Tibial artery (tissue), 4 donors: ENCODE measurements at regions not wholly inside any gene's neighbourhood (a gene's known extent, or its start where the extent isn't known, plus 50 kb on each side); places are given as distances from the start of the nearest gene placed in this dataset.
"Not testable (repeated sequence)": the region's sequence is repeated elsewhere in the genome, so short reads cannot be mapped to it uniquely, and the experiment has no call there.

Source experiments
- DNase-seq, 2 donors: peaks; one replicate each; pipeline ENCODE4 v3.0.0-alpha.2; 2019
- H3K27ac ChIP-seq, 2 donors: fragments of 200-600 bp; sonication (generic) in 1 of 2; 1 replicate in 1 of 2; 2 replicates in 1 of 2; pipeline ENCODE4 v1.5.1; 2018 to 2019; ENCODE audit warnings: mild to moderate bottlenecking in 1 of 2
- H3K27me3 ChIP-seq, 2 donors: fragments of 200-600 bp; sonication (generic) in 1 of 2; one replicate each; pipeline versions ENCODE4 v1.5.1 to v1.6.0; 2016 to 2019
- H3K36me3 ChIP-seq, 3 donors: fragments of 200-600 bp; sonication (generic) in 2 of 3; one replicate each; pipeline ENCODE4 v1.5.1; 2016 to 2019; ENCODE audit warnings: mild to moderate bottlenecking in 2 of 3
- H3K4me1 ChIP-seq, 4 donors: fragments of 200-600 bp; sonication (generic) in 2 of 4; 1 replicate in 3 of 4; 2 replicates in 1 of 4; pipeline ENCODE4 v1.5.1; 2016 to 2019
- H3K4me3 ChIP-seq, 2 donors: fragments of 200-600 bp; sonication (generic) in 1 of 2; 1 replicate in 1 of 2; 2 replicates in 1 of 2; pipeline ENCODE4 v1.5.1; 2018 to 2019; ENCODE audit warnings: mild to moderate bottlenecking in 2 of 2
- H3K9me3 ChIP-seq, 3 donors: fragments of 200-600 bp; sonication (generic) in 1 of 3; one replicate each; pipeline ENCODE4 v1.5.1; 2016 to 2019
- intact Hi-C: fragments of 100-400 bp; cut with DNase I; formaldehyde crosslinking; loops from one replicate; pipeline ENCODE4 v1.15.0; 2023; ENCODE audit warnings: low total_unique reads
- TF ChIP-seq, protein P1 (sequence below), 2 experiments: fragments of 200-600 bp in 1 of 2; fragments of 450-650 bp in 1 of 2; IDR thresholded peaks; one replicate each; pipeline ENCODE4 v1.5.1; 2017 to 2019; ENCODE audit warnings: antibody characterized with exemption in 2 of 2, mild to moderate bottlenecking in 1 of 2, moderate library complexity in 1 of 2

DNA sequence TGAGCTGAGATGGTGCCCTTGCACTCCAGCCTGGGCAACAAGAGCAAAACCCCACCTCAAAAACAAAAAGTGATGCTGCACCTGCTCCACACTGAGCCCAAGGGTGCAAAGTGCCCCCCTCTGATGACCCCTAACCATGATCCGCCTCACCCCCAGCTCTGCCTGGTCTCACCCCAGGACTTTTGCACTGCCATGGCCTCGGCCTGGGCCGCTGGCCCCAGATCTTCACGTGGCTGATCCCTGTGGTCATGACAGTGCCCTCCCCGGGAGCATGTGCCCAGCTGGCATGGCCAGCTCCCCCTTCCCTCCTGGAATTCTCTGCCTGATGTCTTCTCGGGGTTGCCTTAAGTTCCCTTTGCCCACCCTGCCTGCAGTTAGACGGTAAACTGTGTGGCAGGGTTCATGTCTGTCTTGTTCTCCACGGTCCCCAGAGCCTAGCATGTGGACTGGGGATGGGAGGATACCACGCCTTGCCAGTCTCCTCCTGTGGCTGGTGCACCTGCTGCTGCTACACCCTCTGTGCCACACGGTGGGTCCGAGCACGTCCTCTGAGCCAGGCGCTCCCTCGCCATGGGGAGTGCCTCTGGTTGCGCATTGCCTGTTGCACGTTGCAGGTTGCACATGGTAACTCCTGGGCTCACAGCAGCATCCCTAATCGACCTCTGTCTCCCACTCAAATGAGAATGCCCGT, 77.4 kb upstream of the PPP1R26 start:
- Histone ChIP-seq H3K4me3 (no peak overlapping the region), H3K9me3 (no peaks in the 10 kb centered on the region), H3K27ac (no peak overlapping the region), H3K4me1 (no peaks in the 10 kb centered on the region), H3K27me3 (peaks cover 0 to 51% of the 10 kb centered on the region in 2 donors), H3K36me3 (no peaks in the 10 kb centered on the region)
- TF ChIP-seq, protein P1, sequence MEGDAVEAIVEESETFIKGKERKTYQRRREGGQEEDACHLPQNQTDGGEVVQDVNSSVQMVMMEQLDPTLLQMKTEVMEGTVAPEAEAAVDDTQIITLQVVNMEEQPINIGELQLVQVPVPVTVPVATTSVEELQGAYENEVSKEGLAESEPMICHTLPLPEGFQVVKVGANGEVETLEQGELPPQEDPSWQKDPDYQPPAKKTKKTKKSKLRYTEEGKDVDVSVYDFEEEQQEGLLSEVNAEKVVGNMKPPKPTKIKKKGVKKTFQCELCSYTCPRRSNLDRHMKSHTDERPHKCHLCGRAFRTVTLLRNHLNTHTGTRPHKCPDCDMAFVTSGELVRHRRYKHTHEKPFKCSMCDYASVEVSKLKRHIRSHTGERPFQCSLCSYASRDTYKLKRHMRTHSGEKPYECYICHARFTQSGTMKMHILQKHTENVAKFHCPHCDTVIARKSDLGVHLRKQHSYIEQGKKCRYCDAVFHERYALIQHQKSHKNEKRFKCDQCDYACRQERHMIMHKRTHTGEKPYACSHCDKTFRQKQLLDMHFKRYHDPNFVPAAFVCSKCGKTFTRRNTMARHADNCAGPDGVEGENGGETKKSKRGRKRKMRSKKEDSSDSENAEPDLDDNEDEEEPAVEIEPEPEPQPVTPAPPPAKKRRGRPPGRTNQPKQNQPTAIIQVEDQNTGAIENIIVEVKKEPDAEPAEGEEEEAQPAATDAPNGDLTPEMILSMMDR (IDR thresholded peaks at IDR 0.05) = no peak
- intact Hi-C loops = no loop called here
- DNase-seq = no peak

GRCh38 chr9:135402739-135403695, 76.6 kb upstream of the PPP1R26 start:
- Histone ChIP-seq H3K36me3 (no peaks in the 10 kb centered on the region), H3K27me3 (peaks cover 0 to 46% of the 10 kb centered on the region in 2 donors), H3K4me3 (no peak overlapping the region), H3K9me3 (no peaks in the 10 kb centered on the region), H3K27ac (no peak overlapping the region), H3K4me1 (no peaks in the 10 kb centered on the region)
- intact Hi-C loops = no loop called here
- TF ChIP-seq, protein P1 (IDR thresholded peaks at IDR 0.05) = no peak
- no peak for DNase-seq

DNA sequence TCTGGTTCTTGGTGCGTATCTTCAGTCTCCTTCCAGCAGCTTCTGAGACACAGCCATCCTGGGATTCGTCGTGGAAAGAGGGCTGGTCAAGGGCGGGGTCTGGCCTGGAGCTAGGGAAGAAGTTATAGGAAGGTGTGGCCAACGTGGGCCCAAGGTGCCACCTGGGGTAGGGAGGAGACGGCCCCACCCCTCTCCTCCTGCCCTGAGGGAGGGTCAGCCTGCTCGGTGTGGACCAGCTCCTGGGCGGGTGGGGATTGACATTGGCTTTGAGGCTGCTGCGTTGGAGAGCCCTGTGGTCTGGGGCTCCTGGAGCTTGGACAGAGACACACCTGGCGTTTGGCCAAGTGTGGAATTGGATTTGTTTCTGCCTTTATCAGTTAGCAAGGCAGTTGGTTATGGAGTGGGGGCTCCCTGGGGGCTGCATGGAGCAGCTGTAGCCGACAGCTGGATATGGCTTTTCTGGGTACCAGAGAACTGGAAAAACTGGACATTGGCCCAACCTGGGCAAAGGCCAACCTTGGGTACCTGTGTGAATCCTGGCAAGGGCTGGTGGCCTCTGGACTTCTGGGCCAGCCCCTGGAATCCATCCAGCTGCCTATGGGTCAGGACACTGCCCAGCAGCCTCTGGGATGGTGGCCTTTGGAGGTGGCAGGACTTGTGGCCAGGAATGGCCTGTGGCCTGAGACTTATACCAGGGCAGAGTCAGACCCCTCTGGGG, 75.7 kb upstream of the PPP1R26 start:
- TF ChIP-seq, protein P1 (IDR thresholded peaks at IDR 0.05) = no peak
- peaks cover 0 to 41% of the 10 kb centered on the region in 2 donors for H3K27me3 ChIP-seq

GRCh38 chr9:135404451-135405144, 75.0 kb upstream of the PPP1R26 start:
- no peak overlapping the region for H3K27ac ChIP-seq
- H3K27me3 ChIP-seq = peaks cover 0 to 43% of the 10 kb centered on the region in 2 donors
- no peaks in the 10 kb centered on the region for H3K36me3 ChIP-seq
- H3K4me3 ChIP-seq = no peak overlapping the region
- no peak for DNase-seq
- H3K4me1 ChIP-seq = no peaks in the 10 kb centered on the region
- intact Hi-C loops = no loop called here
- TF ChIP-seq, protein P1 (IDR thresholded peaks at IDR 0.05) = no peak
- no peaks in the 10 kb centered on the region for H3K9me3 ChIP-seq

More for the DNA sequence above, 75.7 kb upstream of the PPP1R26 start:
- no peaks in the 10 kb centered on the region for H3K9me3 ChIP-seq
- H3K4me3 ChIP-seq = no peak overlapping the region
- H3K27ac ChIP-seq = no peak overlapping the region
- DNase-seq = no peak
- intact Hi-C loops = no loop called here
- H3K4me1 ChIP-seq = no peaks in the 10 kb centered on the region
- H3K36me3 ChIP-seq = no peaks in the 10 kb centered on the region

DNA sequence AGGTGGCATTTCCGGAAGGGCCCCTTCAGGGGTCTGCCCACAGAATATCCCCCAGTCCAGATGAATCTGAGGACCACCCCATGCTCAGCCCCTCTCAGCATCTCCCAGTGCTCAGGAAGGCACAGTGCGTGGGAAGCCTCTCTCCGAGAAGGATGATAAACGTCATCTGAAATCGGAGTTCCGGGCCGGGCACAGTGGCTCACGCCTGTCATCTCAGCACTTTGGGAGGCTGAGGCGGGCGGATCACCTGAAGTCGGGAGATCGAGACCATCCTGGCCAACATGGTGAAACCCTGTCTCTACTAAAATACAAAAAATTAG, 74.5 kb upstream of the PPP1R26 start:
- H3K4me1 ChIP-seq, H3K36me3 ChIP-seq, H3K27ac ChIP-seq, DNase-seq, H3K4me3 ChIP-seq, intact Hi-C loops, H3K9me3 ChIP-seq: not testable (repeated sequence)
- H3K27me3 ChIP-seq = peaks cover 0 to 44% of the 10 kb centered on the region in 2 donors
